ENCODE measurements at regions not wholly inside any gene's neighbourhood (a gene's known extent, or its start where the extent isn't known, plus 50 kb on each side); places are given as distances from the start of the nearest gene placed in this dataset.

DNA sequence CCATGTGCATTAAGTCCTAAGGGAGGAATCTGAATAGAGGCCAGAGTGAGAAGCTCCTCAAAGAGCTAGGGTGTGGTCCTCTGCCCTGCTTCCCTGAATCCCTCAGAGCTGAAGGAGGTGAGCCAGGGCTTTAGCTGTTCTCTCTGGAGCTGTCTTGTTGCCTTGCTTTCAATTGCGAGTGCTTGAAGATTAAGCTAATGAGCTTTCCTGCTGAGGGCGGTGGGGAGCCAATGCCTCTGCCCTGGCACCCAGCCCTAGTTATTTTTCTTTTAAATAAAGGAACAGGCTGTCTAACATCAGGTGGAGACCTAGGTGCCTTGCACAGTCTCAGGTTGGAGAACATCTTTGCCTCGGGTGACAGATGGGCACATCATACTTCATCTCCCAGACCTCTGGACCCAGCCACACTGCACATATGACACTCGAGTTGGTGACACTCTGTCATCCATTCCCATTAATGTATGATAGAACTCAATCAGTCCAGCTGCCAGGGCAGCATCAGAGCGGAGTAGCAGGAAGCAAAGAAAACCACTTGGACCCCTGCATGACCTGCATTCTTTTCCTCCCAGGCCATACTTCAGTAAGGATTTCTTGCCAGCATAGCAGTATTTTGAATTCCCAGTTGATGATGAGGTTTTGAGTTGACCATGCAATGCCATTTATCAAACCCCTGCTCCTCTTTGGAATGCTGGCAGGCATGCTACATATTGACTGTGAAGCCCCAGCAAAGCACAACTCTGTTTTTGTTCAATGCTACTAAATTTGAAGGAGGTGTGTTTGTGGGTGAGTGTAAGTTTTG, 292.7 kb downstream of the RNF144A start:
- DNase-seq (ENCODE audit: low spot score) = peak; percentile 94

GRCh38 chr2:7210712-7211111, 293.5 kb downstream of the RNF144A start:
- peak; percentile 72 for DNase-seq (ENCODE audit: low spot score)

GRCh38 chr2:7225848-7226247, 308.6 kb downstream of the RNF144A start:
- DNase-seq (ENCODE audit: low spot score) = no peak

GRCh38 chr2:7226501-7226900, 309.3 kb downstream of the RNF144A start:
- no peak for DNase-seq (ENCODE audit: low spot score)

GRCh38 chr2:7233126-7233525, 315.9 kb downstream of the RNF144A start:
- no peak for DNase-seq (ENCODE audit: low spot score)

- DNase-seq (ENCODE audit: low spot score) = no peak
Measured at GRCh38 chr2:7237466-7237865, 320.3 kb downstream of the RNF144A start.

DNA sequence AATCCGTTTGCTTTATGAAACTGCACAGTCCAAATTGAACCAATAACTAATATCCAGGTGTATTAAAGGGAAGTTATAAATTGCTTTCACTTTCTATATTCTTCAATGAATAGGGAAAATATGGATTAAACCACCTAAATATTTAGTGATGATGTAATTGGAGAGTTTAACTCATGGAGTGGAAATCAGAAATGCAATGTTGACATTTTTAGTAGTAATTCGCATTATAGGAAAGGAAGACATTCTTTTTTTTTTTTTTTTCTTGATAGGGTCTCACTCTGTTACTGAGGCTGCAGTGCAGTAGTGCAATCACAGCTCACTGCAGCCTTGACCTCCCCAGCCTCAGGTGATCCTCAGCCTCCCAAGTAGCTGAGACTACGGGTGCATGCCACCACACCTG, 321.9 kb downstream of the RNF144A start:
- no peak for DNase-seq (ENCODE audit: low spot score)

DNA sequence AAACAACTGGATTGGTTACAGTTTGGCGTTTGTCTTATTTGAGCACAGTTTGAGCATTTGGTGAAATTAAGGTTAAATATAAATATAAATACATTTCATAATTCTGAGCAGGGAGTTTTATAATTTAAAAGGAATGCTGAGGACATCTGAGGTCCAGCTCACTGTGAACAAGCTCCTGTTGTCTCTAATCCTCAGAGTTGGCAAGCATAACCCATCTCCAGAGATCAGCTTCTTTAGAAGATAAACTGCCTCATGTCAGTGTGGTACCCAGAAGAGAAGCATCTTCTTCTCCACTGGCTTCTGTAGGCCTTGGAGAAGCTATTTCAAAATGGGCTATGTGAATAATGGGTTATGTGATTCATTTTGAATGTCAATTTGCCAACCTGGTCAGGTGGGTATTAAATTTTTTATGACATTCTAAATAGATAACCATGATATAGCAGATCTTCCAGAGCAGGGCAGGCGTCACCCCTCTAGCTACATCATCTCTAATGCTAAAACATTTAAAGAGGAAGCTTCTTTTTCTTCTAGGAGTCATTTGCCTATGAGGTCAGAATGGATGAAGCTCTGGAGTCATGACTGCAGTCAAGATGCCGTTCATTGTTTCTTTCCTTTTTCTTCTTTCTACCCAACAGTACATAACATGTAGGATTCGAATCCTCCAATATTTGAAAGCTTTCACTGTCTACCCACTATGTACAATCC, 324.0 kb downstream of the RNF144A start:
- no peak for DNase-seq (ENCODE audit: low spot score)

- no peak for DNase-seq (ENCODE audit: low spot score)
Measured at GRCh38 chr2:7242189-7242867, 325.1 kb downstream of the RNF144A start.

DNA sequence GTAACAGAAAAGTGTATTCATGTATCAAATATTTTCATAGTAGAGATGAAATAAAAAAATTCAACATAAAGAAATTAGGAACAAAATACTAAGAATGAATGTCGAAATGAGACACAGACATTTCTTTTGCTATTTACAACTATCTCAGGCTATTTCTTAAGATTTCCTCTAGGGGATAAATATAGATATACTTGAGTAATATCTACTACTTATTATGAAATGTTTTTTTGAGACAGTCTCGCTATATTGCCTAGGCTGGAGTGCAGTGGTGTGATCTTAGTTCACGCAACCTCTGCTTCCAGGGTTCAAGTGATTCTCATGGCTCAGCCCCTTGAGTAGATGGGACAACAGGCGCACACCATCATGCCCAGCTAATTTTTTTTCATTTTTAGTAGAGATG, 326.1 kb downstream of the RNF144A start:
- DNase-seq (ENCODE audit: low spot score) = no peak

GRCh38 chr2:7256377-7256776, 339.2 kb downstream of the RNF144A start:
- DNase-seq (ENCODE audit: low spot score) = no peak

- DNase-seq (ENCODE audit: low spot score) = no peak
Measured at GRCh38 chr2:7262727-7263126, 345.5 kb downstream of the RNF144A start.

GRCh38 chr2:7264791-7265190, 347.6 kb downstream of the RNF144A start:
- no peak for DNase-seq (ENCODE audit: low spot score)

DNA sequence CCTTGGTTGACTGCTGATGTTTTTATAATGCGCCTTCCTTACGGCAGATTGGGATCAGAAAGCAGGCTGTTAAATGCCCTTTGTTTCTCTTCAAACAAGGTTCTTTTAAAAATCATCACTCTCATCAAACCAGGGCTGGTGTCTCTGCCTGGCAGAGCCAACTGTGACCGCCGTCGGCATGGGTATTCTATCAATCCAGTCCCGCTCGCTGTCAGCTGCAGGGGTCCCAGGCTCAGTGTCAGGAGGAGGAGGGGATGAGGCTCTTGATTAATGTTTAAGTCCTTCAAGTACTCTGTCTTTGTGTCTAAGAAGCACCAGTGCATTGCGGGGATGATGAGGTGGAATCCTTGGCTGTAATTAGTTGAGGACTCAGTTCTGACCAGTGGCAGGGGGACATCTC, 348.1 kb downstream of the RNF144A start:
- no peak for DNase-seq (ENCODE audit: low spot score)

DNA sequence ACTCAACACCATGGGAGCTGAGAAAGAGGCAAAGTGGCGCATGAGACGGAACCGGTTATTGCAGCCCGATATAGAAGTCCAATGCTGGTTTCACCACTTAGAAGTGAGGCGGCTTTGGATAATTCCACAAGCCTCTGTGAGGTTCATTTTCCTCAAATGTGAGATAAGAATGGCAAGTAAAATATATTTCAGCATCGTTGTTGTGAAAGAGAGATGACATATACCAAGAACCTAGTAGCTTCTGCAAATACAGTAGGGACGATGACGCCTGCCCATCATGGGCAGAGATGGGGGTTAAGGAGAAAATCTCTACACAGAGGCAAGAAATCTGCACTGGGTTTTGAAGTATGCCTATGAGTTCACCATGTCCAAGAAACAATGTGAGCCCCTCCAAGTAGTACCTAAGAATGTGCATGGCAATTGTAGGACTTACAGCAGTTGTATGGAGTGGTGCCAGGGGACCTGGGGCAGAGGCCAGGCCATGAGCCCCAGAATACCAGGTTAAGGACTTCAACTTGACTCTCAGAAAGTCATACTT, 352.0 kb downstream of the RNF144A start:
- no peak for DNase-seq (ENCODE audit: low spot score)

GRCh38 chr2:7270011-7270431, 352.8 kb downstream of the RNF144A start:
- DNase-seq (ENCODE audit: low spot score) = no peak

- no peak for DNase-seq (ENCODE audit: low spot score)
Measured at GRCh38 chr2:7272210-7272609, 355.0 kb downstream of the RNF144A start.

DNA sequence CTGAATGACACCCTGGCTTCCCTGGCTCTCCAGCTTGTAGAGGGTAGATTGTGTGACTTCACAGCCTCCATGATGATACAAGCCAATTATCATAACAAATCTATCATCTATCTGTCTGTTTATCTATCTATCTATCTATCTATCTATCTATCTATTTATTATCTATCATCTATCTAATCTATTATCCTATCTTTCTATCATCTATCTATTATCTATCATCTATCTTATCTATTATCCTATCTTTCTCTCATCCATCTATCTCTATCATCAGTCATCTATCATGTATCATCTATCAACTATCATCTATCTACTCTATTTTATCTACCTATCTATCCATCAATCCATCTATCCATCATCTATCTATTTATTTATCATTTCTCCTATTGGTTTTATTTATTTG, 361.8 kb downstream of the RNF144A start:
- DNase-seq (ENCODE audit: low spot score) = no peak

- DNase-seq (ENCODE audit: low spot score) = no peak
Measured at GRCh38 chr2:7279421-7279949, 362.3 kb downstream of the RNF144A start.

DNA sequence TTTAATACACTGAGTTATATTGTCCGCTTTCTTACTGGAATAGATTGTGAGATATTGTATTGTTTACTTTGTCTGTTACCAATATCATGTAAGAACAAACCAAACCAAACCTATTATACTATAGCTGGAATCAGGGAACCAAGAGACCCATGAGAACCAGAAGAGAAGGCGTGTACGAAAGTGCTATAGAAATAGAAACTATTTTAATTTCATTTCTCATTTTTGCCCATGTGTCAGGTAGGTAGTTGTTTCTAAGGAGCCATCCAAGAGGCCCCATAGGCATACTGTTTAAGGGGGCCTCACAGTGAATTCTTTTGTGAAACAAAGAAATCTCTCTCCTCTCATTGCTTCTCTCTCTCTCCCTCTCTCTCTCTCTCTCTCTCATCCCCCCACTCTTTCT, 363.6 kb downstream of the RNF144A start:
- no peak for DNase-seq (ENCODE audit: low spot score)

- peak; percentile 58 for DNase-seq (ENCODE audit: low spot score)
Measured at GRCh38 chr2:7281231-7282201, 364.3 kb downstream of the RNF144A start.
